LNCaP clone FGC (cell line): ENCODE measurements at regions not wholly inside any gene's neighbourhood (a gene's known extent, or its start where the extent isn't known, plus 50 kb on each side); places are given as distances from the start of the nearest gene placed in this dataset.

Experiments used
- DNase-seq: peaks from one replicate; pipeline ENCODE4 v3.0.0-alpha.2; 2011; ENCODE audit warnings: low read depth
- H3K4me3 ChIP-seq: 2 replicates; pipeline ENCODE4 v1.5.1; 2011; ENCODE audit warnings: mild to moderate bottlenecking, low read depth, low read length, control low read depth
- CTCF ChIP-seq: IDR thresholded peaks from 2 replicates; pipeline ENCODE4 v1.5.1; 2012; ENCODE audit warnings: mild to moderate bottlenecking; ENCODE audit not compliant: control insufficient read depth, insufficient read depth; ENCODE audit errors: extremely low read depth

GRCh38 chr16:64455275-64455674 is 666.6 kb downstream of the CDH11 start:
- no peak for TF ChIP-seq CTCF
- DNase-seq = no peak
- H3K4me3 ChIP-seq = no peak overlapping the region

- TF ChIP-seq CTCF = no peak
- H3K4me3 ChIP-seq = no peak overlapping the region
- DNase-seq = no peak
Measured at GRCh38 chr16:64453646-64454045, 668.2 kb downstream of the CDH11 start.

GRCh38 chr16:64452446-64452845 is 669.4 kb downstream of the CDH11 start:
- TF ChIP-seq CTCF = no peak
- no peak overlapping the region for H3K4me3 ChIP-seq

GRCh38 chr16:64450177-64450576 is 671.7 kb downstream of the CDH11 start:
- H3K4me3 ChIP-seq = no peak overlapping the region
- TF ChIP-seq CTCF = no peak
- no peak for DNase-seq

More at GRCh38 chr16:64452446-64452845, 669.4 kb downstream of the CDH11 start:
- DNase-seq = no peak

- no peak for DNase-seq
- no peak overlapping the region for H3K4me3 ChIP-seq
- TF ChIP-seq CTCF = no peak
Measured at GRCh38 chr16:64449506-64449905, 672.4 kb downstream of the CDH11 start.

GRCh38 chr16:64445649-64446048 is 676.2 kb downstream of the CDH11 start:
- TF ChIP-seq CTCF = no peak
- DNase-seq = no peak
- no peak overlapping the region for H3K4me3 ChIP-seq

GRCh38 chr16:64445245-64445644 is 676.6 kb downstream of the CDH11 start:
- no peak for TF ChIP-seq CTCF
- no peak overlapping the region for H3K4me3 ChIP-seq
- no peak for DNase-seq
